Tibial nerve (tissue), 3 donors: ENCODE measurements at regions not wholly inside any gene's neighbourhood (a gene's known extent, or its start where the extent isn't known, plus 50 kb on each side); places are given as distances from the start of the nearest gene placed in this dataset.

Source experiments
- CTCF ChIP-seq, 5 experiments: fragments of 200-600 bp in 3 of 5; fragments of 450-650 bp in 2 of 5; sonication (generic) in 3 of 5; IDR thresholded peaks; one replicate each; pipeline ENCODE4 v1.5.1; 2016 to 2019; ENCODE audit warnings: antibody characterized with exemption in 5 of 5, mild to moderate bottlenecking in 3 of 5, moderate library complexity in 2 of 5
- POLR2A ChIP-seq, 2 donors: fragments of 450-650 bp; IDR thresholded peaks; one replicate each; pipeline ENCODE4 v1.6.1; 2017; ENCODE audit warnings: antibody characterized with exemption in 2 of 2, mild to moderate bottlenecking in 2 of 2, moderate library complexity in 2 of 2

DNA sequence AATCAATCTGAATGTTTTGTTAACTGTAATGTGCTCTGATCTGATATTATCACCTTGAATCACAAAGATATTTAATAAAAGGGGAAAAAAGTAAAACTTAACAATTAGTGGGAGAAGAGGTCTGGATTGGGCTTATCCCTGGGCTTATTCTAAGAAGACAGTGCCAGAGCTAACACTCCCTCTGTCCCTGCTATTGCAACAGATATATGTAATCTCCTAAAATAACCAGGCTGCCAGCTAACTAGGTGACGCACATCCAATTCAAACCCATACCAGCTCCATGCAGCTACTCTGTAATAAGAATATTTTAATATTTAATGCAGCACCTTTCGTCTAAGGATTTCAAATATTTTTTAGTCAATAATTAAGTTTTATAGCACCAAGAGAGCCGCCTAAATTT lies 330.1 kb upstream of the MARCKS start:
- TF ChIP-seq CTCF (IDR thresholded peaks at IDR 0.05) (no peak), POLR2A (IDR thresholded peaks at IDR 0.05) (no peak)
